Stimulated activated CD8-positive, alpha-beta memory T cell treated with anti-CD3 and anti-CD28 coated beads, Interleukin-12 subunit alpha, Interleukin-12 subunit beta, amount 100 ng/mL, for 24 hours (primary cell): ENCODE measurements at regions not wholly inside any gene's neighbourhood (a gene's known extent, or its start where the extent isn't known, plus 50 kb on each side); places are given as distances from the start of the nearest gene placed in this dataset.
"Not testable (repeated sequence)": the region's sequence is repeated elsewhere in the genome, so short reads cannot be mapped to it uniquely, and the experiment has no call there.

Source experiments
- DNase-seq: peaks from one replicate; pipeline ENCODE4 v3.0.0-alpha.2; 2020; ENCODE audit errors: extremely low read depth

GRCh38 chr5:1667648-1668140 is 131.9 kb downstream of the MRPL36 start:
- DNase-seq = no peak

- DNase-seq = no peak
Measured at GRCh38 chr5:1666812-1667588, 132.6 kb downstream of the MRPL36 start.

- DNase-seq = no peak
Measured at GRCh38 chr5:1666221-1666620, 133.4 kb downstream of the MRPL36 start.

- DNase-seq = no peak
Measured at GRCh38 chr5:1665803-1666202, 133.8 kb downstream of the MRPL36 start.

- DNase-seq = no peak
Measured at GRCh38 chr5:1665231-1665630, 134.4 kb downstream of the MRPL36 start.

- no peak for DNase-seq
Measured at GRCh38 chr5:1663186-1663585, 136.5 kb downstream of the MRPL36 start.

GRCh38 chr5:1662559-1663085 is 137.0 kb downstream of the MRPL36 start:
- DNase-seq = no peak

- DNase-seq = no peak
Measured at GRCh38 chr5:1661831-1662558, 137.6 kb downstream of the MRPL36 start.

- no peak for DNase-seq
Measured at GRCh38 chr5:1661311-1661710, 137.6 kb upstream of the LPCAT1 start.

GRCh38 chr5:1660511-1660910 is 136.8 kb upstream of the LPCAT1 start:
- no peak for DNase-seq

- DNase-seq = no peak
Measured at GRCh38 chr5:1660001-1660400, 136.2 kb upstream of the LPCAT1 start.

- no peak for DNase-seq
Measured at GRCh38 chr5:1659100-1659981, 135.6 kb upstream of the LPCAT1 start.

GRCh38 chr5:1658665-1659064 is 134.9 kb upstream of the LPCAT1 start:
- no peak for DNase-seq

GRCh38 chr5:1657161-1657741 is 133.5 kb upstream of the LPCAT1 start:
- DNase-seq = no peak

GRCh38 chr5:1656271-1656975 is 132.7 kb upstream of the LPCAT1 start:
- no peak for DNase-seq

- DNase-seq = no peak
Measured at GRCh38 chr5:1655496-1656270, 131.9 kb upstream of the LPCAT1 start.

- DNase-seq = no peak
Measured at GRCh38 chr5:1654786-1655495, 131.2 kb upstream of the LPCAT1 start.

- DNase-seq = not testable (repeated sequence)
Measured at GRCh38 chr5:1653698-1654651, 130.2 kb upstream of the LPCAT1 start.
